ENCODE measurements at regions not wholly inside any gene's neighbourhood (a gene's known extent, or its start where the extent isn't known, plus 50 kb on each side); places are given as distances from the start of the nearest gene placed in this dataset.

GRCh38 chr9:119662329-119662728 is 293.1 kb upstream of the BRINP1 start:
- CTCF ChIA-PET = no interaction called here
- BruUV-seq (replicated peaks) = no TSS peak
- ATAC-seq = no peak

DNA sequence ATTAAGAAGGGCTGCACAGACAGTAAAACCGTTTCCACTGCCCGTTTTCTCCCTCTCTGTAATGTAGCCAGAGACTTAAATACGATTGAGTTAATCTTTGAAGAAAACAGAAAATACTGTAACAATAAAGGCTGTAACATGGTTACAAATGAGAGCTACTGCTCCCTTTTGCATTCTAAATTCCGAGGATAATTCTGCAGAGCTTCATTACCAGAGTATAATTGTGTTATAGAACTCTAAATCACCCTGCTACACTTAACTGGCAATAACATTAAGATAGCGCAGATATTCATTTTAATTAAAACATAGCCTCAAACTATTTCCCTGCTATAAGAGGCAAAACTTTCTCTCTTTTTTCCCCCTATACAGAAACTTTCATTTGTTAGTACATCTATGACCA is 283.7 kb upstream of the BRINP1 start:
- Histone ChIP-seq H3K4me3 (ENCODE audit: low read depth in 2 of 2, low read length in 2 of 2) (no peak overlapping the region), H3K27ac (ENCODE audit: low read length) (no peak overlapping the region), H3K4me1 (ENCODE audit: control insufficient read depth, insufficient read depth, low read length) (no peaks in the 10 kb centered on the region), H3K36me3 (ENCODE audit: control insufficient read depth, insufficient read depth, low read length) (no peaks in the 10 kb centered on the region), H3K27me3 (ENCODE audit: control insufficient read depth, insufficient read depth, low read length) (no peaks in the 10 kb centered on the region), H3K9me3 (ENCODE audit: control insufficient read depth, insufficient read depth, low read depth, low read length) (no peaks in the 10 kb centered on the region)
- in situ Hi-C loops (cut with HindIII; ENCODE audit: low pct_unique_long_range_greater_than_20kb, low sequenced_read_pairs) (no loop called here), intact Hi-C loops (cut with micrococcal nuclease; ENCODE audit: unreplicated experiment) (no loop called here)
- no TSS peak for BruUV-seq (replicated peaks)
- ATAC-seq (no peak), DNase-seq (ENCODE audit: low read depth, low spot score) (no peak)
- ChIA-PET POLR2A (no interaction called here), CTCF (no interaction called here)
- TF ChIP-seq, protein P1, sequence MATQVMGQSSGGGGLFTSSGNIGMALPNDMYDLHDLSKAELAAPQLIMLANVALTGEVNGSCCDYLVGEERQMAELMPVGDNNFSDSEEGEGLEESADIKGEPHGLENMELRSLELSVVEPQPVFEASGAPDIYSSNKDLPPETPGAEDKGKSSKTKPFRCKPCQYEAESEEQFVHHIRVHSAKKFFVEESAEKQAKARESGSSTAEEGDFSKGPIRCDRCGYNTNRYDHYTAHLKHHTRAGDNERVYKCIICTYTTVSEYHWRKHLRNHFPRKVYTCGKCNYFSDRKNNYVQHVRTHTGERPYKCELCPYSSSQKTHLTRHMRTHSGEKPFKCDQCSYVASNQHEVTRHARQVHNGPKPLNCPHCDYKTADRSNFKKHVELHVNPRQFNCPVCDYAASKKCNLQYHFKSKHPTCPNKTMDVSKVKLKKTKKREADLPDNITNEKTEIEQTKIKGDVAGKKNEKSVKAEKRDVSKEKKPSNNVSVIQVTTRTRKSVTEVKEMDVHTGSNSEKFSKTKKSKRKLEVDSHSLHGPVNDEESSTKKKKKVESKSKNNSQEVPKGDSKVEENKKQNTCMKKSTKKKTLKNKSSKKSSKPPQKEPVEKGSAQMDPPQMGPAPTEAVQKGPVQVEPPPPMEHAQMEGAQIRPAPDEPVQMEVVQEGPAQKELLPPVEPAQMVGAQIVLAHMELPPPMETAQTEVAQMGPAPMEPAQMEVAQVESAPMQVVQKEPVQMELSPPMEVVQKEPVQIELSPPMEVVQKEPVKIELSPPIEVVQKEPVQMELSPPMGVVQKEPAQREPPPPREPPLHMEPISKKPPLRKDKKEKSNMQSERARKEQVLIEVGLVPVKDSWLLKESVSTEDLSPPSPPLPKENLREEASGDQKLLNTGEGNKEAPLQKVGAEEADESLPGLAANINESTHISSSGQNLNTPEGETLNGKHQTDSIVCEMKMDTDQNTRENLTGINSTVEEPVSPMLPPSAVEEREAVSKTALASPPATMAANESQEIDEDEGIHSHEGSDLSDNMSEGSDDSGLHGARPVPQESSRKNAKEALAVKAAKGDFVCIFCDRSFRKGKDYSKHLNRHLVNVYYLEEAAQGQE (IDR thresholded peaks at IDR 0.05; ENCODE audit: insufficient read depth in 1 of 2, low read depth in 2 of 2, low read length in 1 of 2) = no peak

More at GRCh38 chr9:119662329-119662728, 293.1 kb upstream of the BRINP1 start:
- no peak for DNase-seq (ENCODE audit: low read depth, low spot score)
- H3K27ac ChIP-seq (ENCODE audit: low read length) = no peak overlapping the region
- no peaks in the 10 kb centered on the region for H3K36me3 ChIP-seq (ENCODE audit: control insufficient read depth, insufficient read depth, low read length)
- TF ChIP-seq, protein P2, sequence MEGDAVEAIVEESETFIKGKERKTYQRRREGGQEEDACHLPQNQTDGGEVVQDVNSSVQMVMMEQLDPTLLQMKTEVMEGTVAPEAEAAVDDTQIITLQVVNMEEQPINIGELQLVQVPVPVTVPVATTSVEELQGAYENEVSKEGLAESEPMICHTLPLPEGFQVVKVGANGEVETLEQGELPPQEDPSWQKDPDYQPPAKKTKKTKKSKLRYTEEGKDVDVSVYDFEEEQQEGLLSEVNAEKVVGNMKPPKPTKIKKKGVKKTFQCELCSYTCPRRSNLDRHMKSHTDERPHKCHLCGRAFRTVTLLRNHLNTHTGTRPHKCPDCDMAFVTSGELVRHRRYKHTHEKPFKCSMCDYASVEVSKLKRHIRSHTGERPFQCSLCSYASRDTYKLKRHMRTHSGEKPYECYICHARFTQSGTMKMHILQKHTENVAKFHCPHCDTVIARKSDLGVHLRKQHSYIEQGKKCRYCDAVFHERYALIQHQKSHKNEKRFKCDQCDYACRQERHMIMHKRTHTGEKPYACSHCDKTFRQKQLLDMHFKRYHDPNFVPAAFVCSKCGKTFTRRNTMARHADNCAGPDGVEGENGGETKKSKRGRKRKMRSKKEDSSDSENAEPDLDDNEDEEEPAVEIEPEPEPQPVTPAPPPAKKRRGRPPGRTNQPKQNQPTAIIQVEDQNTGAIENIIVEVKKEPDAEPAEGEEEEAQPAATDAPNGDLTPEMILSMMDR (IDR thresholded peaks at IDR 0.05) = no peak
- TF ChIP-seq POLR2AphosphoS5 (IDR thresholded peaks at IDR 0.05; ENCODE audit: low read depth, low read length) (no peak), TCF7L2 (IDR thresholded peaks at IDR 0.05; ENCODE audit: low read depth, low read length) (no peak), SIN3A (IDR thresholded peaks at IDR 0.05; ENCODE audit: borderline replicate concordance, insufficient read depth, low read depth, low read length) (no peak)
- TF ChIP-seq, protein P1 (IDR thresholded peaks at IDR 0.05; ENCODE audit: insufficient read depth in 1 of 2, low read depth in 2 of 2, low read length in 1 of 2) = no peak
- H3K9me3 ChIP-seq (ENCODE audit: control insufficient read depth, insufficient read depth, low read depth, low read length) = no peaks in the 10 kb centered on the region
- in situ Hi-C loops (cut with HindIII; ENCODE audit: low pct_unique_long_range_greater_than_20kb, low sequenced_read_pairs) (no loop called here), intact Hi-C loops (cut with micrococcal nuclease; ENCODE audit: unreplicated experiment) (no loop called here)
- H3K4me1 ChIP-seq (ENCODE audit: control insufficient read depth, insufficient read depth, low read length) = no peaks in the 10 kb centered on the region
- no peaks in the 10 kb centered on the region for H3K27me3 ChIP-seq (ENCODE audit: control insufficient read depth, insufficient read depth, low read length)
- POLR2A ChIA-PET = no interaction called here
- no peak overlapping the region for H3K4me3 ChIP-seq (ENCODE audit: low read depth in 2 of 2, low read length in 2 of 2)
